HG03558 (cell line): ENCODE measurements at regions not wholly inside any gene's neighbourhood (a gene's known extent, or its start where the extent isn't known, plus 50 kb on each side); places are given as distances from the start of the nearest gene placed in this dataset.

Experiments
- ATAC-seq: cut with Tn5 transposase; IDR thresholded peaks from one replicate; pipeline ENCODE4 v1.9.1; 2021; ENCODE audit warnings: moderate number of reproducible peaks; ENCODE audit not compliant: unreplicated experiment; ENCODE audit errors: extremely low read depth

DNA sequence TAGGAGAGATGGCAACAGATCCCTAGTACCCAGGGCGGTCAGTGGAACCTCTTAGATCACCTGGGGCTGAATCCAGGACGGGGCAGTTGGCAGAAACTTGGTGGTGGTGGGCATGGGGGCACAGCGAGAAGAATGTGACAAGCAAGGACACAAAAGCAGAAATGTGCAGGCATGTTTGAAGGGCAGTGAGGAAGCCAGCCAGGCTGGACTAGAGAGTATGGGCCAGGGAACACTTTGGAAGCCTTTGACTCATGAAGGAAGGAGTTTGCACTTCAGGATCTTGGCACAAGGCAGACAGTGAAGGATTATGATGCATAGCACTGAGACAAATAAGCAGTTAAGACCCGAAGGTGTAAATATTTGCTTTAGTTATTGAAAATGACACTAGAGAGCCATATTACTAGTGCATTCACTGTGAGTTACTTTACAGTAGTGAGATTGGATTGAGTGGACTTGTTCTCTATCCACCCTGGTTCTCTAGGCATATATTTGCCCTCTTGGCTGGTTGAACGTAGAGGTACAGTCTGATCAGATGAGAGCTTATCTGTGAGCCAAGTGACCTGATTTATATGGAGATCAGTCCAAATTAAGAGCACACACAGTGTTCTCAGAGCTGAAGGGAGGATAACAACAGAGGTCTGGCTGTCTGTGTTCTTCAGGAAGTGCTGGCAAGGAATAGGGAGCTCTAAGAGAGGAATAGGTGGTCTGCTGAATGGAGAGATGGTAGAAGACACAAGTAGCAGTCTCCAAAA lies 210.4 kb downstream of the SNX19 start:
- ATAC-seq, result no peak

GRCh38 chr11:130706572-130706971 lies 209.7 kb downstream of the SNX19 start:
- ATAC-seq, result no peak

- ATAC-seq, result no peak
These were observed 209.1 kb downstream of the SNX19 start for GRCh38 chr11:130707217-130707616.

DNA sequence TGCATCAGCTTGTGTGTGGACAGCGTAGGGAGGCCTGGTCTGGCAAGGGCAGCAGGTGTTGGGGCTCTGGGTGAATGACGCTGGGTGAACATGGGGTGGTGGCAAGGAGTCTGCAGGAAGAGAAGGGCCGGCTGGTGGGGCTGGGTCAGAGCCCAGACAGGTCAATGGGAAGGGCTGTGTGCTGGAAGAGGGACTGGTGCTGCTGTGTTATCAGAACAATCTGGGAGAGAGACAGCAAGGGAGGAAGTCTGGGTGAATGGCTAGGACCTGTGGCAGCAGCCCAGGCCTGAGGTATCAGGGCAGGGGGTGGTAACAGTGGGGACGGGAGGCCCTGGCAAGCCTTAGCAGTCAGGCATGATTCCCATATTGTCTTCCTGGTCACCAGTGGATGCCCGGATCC lies 206.7 kb downstream of the SNX19 start:
- no peak for ATAC-seq

DNA sequence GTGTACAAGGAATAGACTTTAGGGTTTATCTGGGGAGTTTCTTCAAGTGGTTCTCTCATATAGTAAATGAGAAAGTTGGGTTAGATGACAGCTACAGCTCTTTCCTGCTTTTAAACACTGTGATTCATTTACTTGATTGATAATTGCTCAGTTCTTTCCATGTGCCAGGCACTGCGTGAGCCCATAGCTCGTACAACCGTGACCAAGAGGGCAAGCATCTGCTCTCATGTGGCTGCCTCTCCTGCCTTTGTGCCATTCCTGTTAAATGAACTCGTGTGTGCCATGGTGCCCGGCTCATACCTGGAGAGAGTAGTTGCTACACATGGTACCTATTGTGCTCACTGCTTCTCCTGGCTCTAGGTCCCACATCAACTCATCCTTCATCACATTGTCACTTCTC lies 206.3 kb downstream of the SNX19 start:
- no peak for ATAC-seq

DNA sequence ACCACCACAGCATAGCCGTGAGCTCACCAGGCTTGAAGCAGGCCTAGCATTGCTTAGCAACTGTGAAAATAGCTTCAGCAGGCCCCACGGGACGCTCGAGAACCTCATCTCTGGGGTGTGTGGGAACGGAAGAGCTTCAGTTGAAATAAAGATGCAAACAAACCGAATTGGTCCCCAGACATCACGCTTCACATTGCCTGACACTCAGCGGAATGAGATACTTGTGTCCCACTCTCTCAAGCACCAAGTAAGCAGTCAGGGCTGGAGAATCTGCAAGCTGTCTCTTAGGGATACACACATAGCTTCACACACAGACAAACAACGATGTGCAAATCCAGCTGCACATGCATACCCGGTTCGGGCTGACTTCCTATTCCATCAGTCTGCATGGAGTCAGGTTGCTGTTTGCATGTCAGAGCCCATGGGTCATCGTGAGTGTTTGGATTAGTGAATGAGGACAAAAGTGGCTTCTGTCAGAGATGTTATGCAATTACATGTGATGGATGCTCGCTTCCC lies 205.7 kb downstream of the SNX19 start:
- ATAC-seq, result no peak

DNA sequence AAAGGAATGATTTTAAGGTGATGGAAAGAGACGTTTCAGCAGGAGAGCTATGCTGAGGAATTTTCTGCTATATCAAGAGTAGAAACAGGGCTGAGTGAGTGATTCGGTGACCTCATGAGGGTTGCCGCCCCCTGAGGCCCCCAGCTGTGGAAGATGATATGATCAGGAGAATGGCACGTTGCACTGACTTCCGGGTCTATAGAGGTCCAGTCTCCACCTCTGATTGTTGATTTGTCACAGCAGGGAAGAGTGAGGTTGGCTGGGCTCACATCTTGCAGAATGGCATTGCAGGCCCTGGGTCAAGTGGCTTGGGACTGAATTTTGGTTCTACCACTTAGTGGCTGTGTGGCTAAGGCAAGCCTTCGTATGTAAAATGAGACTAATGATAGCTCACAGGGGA lies 205.1 kb downstream of the SNX19 start:
- no peak for ATAC-seq

DNA sequence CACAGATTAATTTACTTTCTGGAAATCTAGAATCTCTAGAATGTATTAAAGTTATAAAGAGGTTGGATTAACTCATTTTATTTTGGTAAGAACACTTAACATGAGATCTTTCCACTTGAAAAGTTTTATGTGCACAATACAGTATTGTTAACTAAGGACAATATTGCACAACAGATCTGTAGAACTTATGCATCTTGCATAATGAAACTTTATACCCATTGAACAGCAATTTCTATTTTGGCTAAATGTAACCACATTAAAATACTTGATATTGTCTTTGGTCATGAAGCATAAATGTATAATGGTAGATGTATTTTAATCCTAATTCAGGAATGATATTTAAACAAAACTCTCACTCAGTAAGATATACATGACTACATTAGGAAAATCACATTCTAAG lies 203.8 kb downstream of the SNX19 start:
- no peak for ATAC-seq

- ATAC-seq, result no peak
These were observed 201.0 kb downstream of the SNX19 start for GRCh38 chr11:130715085-130715876.

- no peak for ATAC-seq
These were observed 200.4 kb downstream of the SNX19 start for GRCh38 chr11:130715877-130716220.

GRCh38 chr11:130718120-130718519 lies 198.2 kb downstream of the SNX19 start:
- no peak for ATAC-seq

DNA sequence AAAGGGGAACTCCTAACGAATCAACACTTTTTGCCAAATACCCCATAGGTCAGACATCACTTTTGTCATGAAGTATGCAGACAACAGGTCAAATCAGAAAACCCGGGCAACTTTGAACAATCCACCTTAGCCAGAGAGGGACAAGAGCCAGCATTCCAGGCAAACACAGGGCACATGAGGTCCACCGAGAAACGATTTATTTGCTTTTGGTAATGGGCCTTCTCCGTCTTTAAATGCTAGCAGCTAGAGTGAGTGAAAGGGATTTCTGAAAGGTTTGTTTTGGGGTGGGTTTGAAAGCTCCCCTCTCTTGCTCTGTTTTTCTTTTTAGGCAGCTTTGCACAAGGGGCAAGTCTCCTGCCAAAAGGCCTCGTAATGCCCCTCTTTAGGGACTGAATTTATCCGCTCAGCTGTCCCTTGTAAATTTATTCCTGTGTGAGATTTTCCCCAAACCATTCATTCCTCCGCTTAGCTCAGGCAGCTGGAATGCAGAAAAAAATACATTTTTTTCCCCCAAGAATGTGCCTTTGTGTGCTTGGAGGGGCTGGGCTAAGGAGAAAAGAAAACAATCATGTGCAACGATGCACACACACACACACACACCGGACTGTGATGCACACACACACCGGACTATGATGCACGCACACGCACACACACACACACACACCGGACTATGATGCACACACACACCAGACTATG lies 196.9 kb downstream of the SNX19 start:
- ATAC-seq, result no peak

DNA sequence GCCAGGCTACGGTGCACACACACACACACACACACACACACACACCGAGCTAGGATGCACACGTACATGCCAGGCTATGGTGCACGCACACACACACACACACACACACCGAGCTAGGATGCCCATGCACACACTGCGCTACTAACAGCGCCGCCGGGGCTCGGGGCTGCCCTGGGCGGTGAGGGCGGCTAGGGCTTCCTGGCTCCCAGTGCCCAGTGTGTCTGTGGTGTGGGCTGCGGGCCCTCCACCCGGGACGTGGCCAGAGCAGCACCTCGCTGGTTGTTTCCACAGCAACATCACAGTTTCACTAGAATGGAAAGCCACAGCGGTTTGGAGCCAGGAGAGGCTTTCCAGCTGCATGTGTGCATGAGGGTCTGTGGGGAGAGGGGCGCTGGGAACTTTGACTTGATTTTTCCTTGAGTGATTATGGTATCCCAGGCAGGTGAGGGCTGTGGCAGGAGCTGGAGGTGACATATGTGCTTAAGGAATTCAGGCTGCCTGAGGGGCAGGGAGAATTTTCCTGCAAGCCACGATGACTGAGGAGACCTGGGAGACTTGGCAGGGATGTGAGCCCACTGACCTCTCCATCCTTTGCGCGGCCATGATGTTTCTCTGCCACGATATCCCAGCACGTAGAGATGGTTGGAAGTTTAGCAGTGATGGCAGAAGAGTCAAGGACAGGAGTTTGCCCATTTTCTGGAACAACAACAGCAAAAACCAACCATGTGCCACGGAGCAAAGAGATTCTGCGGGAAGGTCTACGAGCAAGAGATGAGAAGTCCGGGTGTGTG lies 195.9 kb downstream of the SNX19 start:
- ATAC-seq, result no peak

DNA sequence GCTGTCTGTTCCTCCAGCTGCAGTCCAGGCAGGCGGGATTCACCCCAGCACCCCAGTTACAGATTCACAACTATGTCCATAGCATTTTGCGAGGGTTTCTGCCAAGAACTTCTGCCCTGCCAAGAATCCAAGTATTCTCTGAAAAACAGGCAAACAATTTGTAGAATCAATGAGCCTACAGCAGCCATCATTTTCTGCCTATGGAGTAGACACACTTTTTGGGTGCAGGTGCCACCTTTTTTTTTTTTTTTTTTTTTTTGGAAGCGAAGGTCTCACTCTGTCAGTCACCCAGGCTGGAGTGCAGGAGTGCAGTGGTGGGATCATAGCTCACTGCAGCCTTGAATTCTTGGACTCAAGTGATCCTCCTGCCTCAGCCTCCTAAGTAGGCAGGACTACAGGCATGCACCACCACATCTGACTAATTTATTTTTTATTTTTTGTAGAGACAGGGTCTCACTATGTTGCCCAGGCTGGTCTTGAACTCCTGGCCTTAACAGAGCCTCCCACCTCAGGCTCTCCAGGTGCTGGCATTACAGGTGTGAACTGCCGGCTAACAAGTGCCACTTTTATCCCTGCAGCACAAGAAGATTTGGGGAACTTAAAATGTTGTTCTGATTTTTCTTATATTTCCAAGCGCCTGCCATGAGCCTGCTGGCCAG lies 195.1 kb downstream of the SNX19 start:
- ATAC-seq, result no peak

GRCh38 chr11:130721736-130722135 lies 194.5 kb downstream of the SNX19 start:
- no peak for ATAC-seq

DNA sequence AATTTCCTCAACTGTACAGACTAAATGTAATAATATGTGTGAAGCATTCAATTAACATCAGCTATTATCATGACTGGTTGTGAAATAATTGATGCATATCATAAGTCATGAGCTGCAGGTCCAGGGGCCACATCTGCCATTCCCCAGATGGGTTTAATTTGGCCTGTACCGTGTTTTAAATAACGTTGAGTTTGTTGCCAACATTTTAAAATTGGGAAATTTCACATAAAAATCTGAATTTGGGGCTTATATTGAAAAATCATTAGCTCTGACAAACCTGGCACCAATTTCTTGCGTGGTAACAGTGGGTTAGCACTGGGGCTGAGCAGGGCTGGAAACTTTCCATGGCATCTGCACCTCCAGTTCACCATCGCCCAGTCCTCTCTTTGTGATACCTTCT lies 193.9 kb downstream of the SNX19 start:
- no peak for ATAC-seq

- ATAC-seq, result no peak
These were observed 190.7 kb downstream of the SNX19 start for GRCh38 chr11:130725421-130726233.

- no peak for ATAC-seq
These were observed 189.8 kb downstream of the SNX19 start for GRCh38 chr11:130726234-130727037.
